ENCODE measurements at regions not wholly inside any gene's neighbourhood (a gene's known extent, or its start where the extent isn't known, plus 50 kb on each side); places are given as distances from the start of the nearest gene placed in this dataset.

- DNase-seq: no peak
Observed at GRCh38 chr13:82766732-82767321, 1115.4 kb downstream of the SLITRK1 start.

- DNase-seq: no peak
Observed at GRCh38 chr13:82758044-82758443, 1124.2 kb downstream of the SLITRK1 start.

GRCh38 chr13:82751206-82751605 is 1131.1 kb downstream of the SLITRK1 start:
- DNase-seq: no peak

- DNase-seq: no peak
Observed at GRCh38 chr13:82749551-82749950, 1132.7 kb downstream of the SLITRK1 start.

- DNase-seq: no peak
Observed at GRCh38 chr13:82747958-82748357, 1134.3 kb downstream of the SLITRK1 start.

- DNase-seq: peak; percentile 11
Observed at GRCh38 chr13:82747291-82747690, 1135.0 kb downstream of the SLITRK1 start.

- DNase-seq: no peak
Observed at GRCh38 chr13:82740442-82740841, 1141.8 kb downstream of the SLITRK1 start.

GRCh38 chr13:82739881-82740280 is 1142.4 kb downstream of the SLITRK1 start:
- DNase-seq: no peak

- DNase-seq: no peak
Observed at GRCh38 chr13:82729401-82729800, 1152.9 kb downstream of the SLITRK1 start.

- DNase-seq: no peak
Observed at GRCh38 chr13:82720986-82721385, 1161.3 kb downstream of the SLITRK1 start.

GRCh38 chr13:82719987-82720386 is 1162.3 kb downstream of the SLITRK1 start:
- no peak for DNase-seq

- DNase-seq: no peak
Observed at GRCh38 chr13:82717249-82717648, 1165.0 kb downstream of the SLITRK1 start.

- DNase-seq: no peak
Observed at GRCh38 chr13:82713687-82714405, 1168.4 kb downstream of the SLITRK1 start.

GRCh38 chr13:82702513-82702912 is 1179.8 kb downstream of the SLITRK1 start:
- DNase-seq: no peak

GRCh38 chr13:82701020-82701419 is 1181.3 kb downstream of the SLITRK1 start:
- DNase-seq: no peak

GRCh38 chr13:82698941-82699340 is 1183.3 kb downstream of the SLITRK1 start:
- DNase-seq: no peak

- DNase-seq: no peak
Observed at GRCh38 chr13:82698383-82698782, 1183.9 kb downstream of the SLITRK1 start.

GRCh38 chr13:82693607-82694006 is 1188.7 kb downstream of the SLITRK1 start:
- DNase-seq: no peak

GRCh38 chr13:82688400-82688994 is 1193.8 kb downstream of the SLITRK1 start:
- no peak for DNase-seq

GRCh38 chr13:82687884-82688283 is 1194.4 kb downstream of the SLITRK1 start:
- DNase-seq: no peak

- no peak for DNase-seq
Observed at GRCh38 chr13:82681535-82681934, 1200.7 kb downstream of the SLITRK1 start.

- DNase-seq: no peak
Observed at GRCh38 chr13:82678052-82678451, 1204.2 kb downstream of the SLITRK1 start.

- no peak for DNase-seq
Observed at GRCh38 chr13:82675024-82675423, 1207.2 kb downstream of the SLITRK1 start.

- DNase-seq: no peak
Observed at GRCh38 chr13:82674546-82674945, 1207.7 kb downstream of the SLITRK1 start.

Data from retina (tissue), 1 donor.